WTC11 (cell line): ENCODE measurements at regions not wholly inside any gene's neighbourhood (a gene's known extent, or its start where the extent isn't known, plus 50 kb on each side); places are given as distances from the start of the nearest gene placed in this dataset.

Experiments used
- ATAC-seq: fragments of 200-7000 bp; cut with Tn5 transposase; 2 replicates; pipeline ENCODE4 v1.10.0; 2021; ENCODE audit warnings: mild to moderate bottlenecking, moderate library complexity
- CTCF ChIA-PET: fragments of 300-600 bp; sonication (Branson Sonifier 250); formaldehyde crosslinking; loops from one replicate; lab custom pipeline; 2021; ENCODE audit warnings: antibody characterized with exemption; lab: Charles Lee
- POLR2A ChIA-PET: fragments of 350-600 bp; sonication (Branson Sonifier 250); formaldehyde crosslinking; loops from one replicate; lab custom pipeline; 2021; ENCODE audit warnings: antibody characterized with exemption; lab: Charles Lee
- DNase-seq: peaks from one replicate; pipeline ENCODE4 v3.0.0; 2021; ENCODE audit warnings: low spot score
- H3K27ac Mint-ChIP-seq: 2 replicates; pipeline ENCODE4 v1.8.0; 2021; ENCODE audit warnings: mixed read lengths
- H3K27me3 Mint-ChIP-seq: 2 replicates; pipeline ENCODE4 v1.8.0; 2021; ENCODE audit warnings: low read depth, mild to moderate bottlenecking, moderate library complexity, mixed read lengths
- H3K36me3 Mint-ChIP-seq: 2 replicates; pipeline ENCODE4 v1.8.0; 2021; ENCODE audit warnings: mixed read lengths
- H3K4me1 Mint-ChIP-seq: 2 replicates; pipeline ENCODE4 v1.8.0; 2022; ENCODE audit warnings: mixed read lengths
- H3K4me3 Mint-ChIP-seq: 2 replicates; pipeline ENCODE4 v1.8.0; 2021; ENCODE audit warnings: mild to moderate bottlenecking, moderate library complexity, mixed read lengths
- H3K9me3 Mint-ChIP-seq: 2 replicates; pipeline ENCODE4 v1.8.0; 2021; ENCODE audit warnings: mixed read lengths
- ARID4B ChIP-seq: sonication (generic); formaldehyde crosslinking; IDR thresholded peaks from 2 replicates; pipeline ENCODE4 v1.8.0; 2023; ENCODE audit warnings: missing genetic modification reagents, mild to moderate bottlenecking, borderline replicate concordance
- CBFB ChIP-seq: sonication (generic); formaldehyde crosslinking; IDR thresholded peaks from 2 replicates; pipeline ENCODE4 v1.8.1; 2022; ENCODE audit warnings: mild to moderate bottlenecking, low read depth, missing genetic modification reagents
- JUN ChIP-seq: sonication (generic); formaldehyde crosslinking; IDR thresholded peaks from 2 replicates; pipeline ENCODE4 v1.8.0; 2023; ENCODE audit warnings: mild to moderate bottlenecking, missing genetic modification reagents
- MYBL2 ChIP-seq: sonication (generic); formaldehyde crosslinking; IDR thresholded peaks from 2 replicates; pipeline ENCODE4 v1.8.1; 2023; ENCODE audit warnings: mild to moderate bottlenecking, moderate library complexity, missing genetic modification reagents
- PRDM15 ChIP-seq: sonication (generic); formaldehyde crosslinking; IDR thresholded peaks from 2 replicates; pipeline ENCODE4 v1.8.0; 2022; ENCODE audit warnings: missing genetic modification reagents
- TP53 ChIP-seq: sonication (generic); formaldehyde crosslinking; IDR thresholded peaks from 2 replicates; pipeline ENCODE4 v1.8.1; 2023; ENCODE audit warnings: mild to moderate bottlenecking, missing genetic modification reagents
- ZNF232 ChIP-seq: sonication (generic); formaldehyde crosslinking; IDR thresholded peaks from 2 replicates; pipeline ENCODE4 v1.8.0; 2022; ENCODE audit warnings: mild to moderate bottlenecking, missing genetic modification reagents
- ZNF425 ChIP-seq: fragments of 250-450 bp; sonication (Bioruptor Pico); conservative IDR thresholded peaks from 2 replicates; pipeline ENCODE4 v1.9.0; 2021; ENCODE audit warnings: mild to moderate bottlenecking
- TF ChIP-seq, protein P1 (sequence below): sonication (generic); formaldehyde crosslinking; IDR thresholded peaks from 2 replicates; pipeline ENCODE4 v1.8.1; 2023; ENCODE audit warnings: mild to moderate bottlenecking, missing genetic modification reagents, moderate library complexity
- TF ChIP-seq, protein P2 (sequence below): sonication (generic); formaldehyde crosslinking; IDR thresholded peaks from 2 replicates; pipeline ENCODE4 v1.8.1; 2022; ENCODE audit warnings: mild to moderate bottlenecking, moderate library complexity, missing genetic modification reagents
- TF ChIP-seq, protein P3 (sequence below): sonication (generic); formaldehyde crosslinking; IDR thresholded peaks from 2 replicates; pipeline ENCODE4 v1.8.1; 2023; ENCODE audit warnings: mild to moderate bottlenecking, missing genetic modification reagents, borderline replicate concordance
- TF ChIP-seq, protein P4 (sequence below): sonication (generic); formaldehyde crosslinking; IDR thresholded peaks from 2 replicates; pipeline ENCODE4 v1.8.0; 2023; ENCODE audit warnings: mild to moderate bottlenecking, missing genetic modification reagents
- TF ChIP-seq, protein P5 (sequence below): fragments of 250-450 bp; sonication (Bioruptor Pico); IDR thresholded peaks from 2 replicates; pipeline ENCODE4 v1.9.0; 2021; ENCODE audit warnings: mild to moderate bottlenecking, borderline replicate concordance

- H3K4me3 Mint-ChIP-seq = no peak overlapping the region
- DNase-seq (no peak), ATAC-seq (no peak)
- H3K36me3 Mint-ChIP-seq = no peaks in the 10 kb centered on the region
- no peaks in the 10 kb centered on the region for H3K27me3 Mint-ChIP-seq
- H3K4me1 Mint-ChIP-seq = peaks cover 8% of the 10 kb centered on the region; the same call in 1 of the 2 replicates
- POLR2A ChIA-PET = no interaction called here
- no peak overlapping the region for H3K27ac Mint-ChIP-seq
- CTCF ChIA-PET = no interaction called here
- peaks cover 15% of the 10 kb centered on the region for H3K9me3 Mint-ChIP-seq
- TF ChIP-seq CBFB (CRISPR knock-in tag) = no peak
- TF ChIP-seq, protein P1, sequence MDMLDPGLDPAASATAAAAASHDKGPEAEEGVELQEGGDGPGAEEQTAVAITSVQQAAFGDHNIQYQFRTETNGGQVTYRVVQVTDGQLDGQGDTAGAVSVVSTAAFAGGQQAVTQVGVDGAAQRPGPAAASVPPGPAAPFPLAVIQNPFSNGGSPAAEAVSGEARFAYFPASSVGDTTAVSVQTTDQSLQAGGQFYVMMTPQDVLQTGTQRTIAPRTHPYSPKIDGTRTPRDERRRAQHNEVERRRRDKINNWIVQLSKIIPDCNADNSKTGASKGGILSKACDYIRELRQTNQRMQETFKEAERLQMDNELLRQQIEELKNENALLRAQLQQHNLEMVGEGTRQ (CRISPR knock-in tag) = no peak
- TF ChIP-seq, protein P2, sequence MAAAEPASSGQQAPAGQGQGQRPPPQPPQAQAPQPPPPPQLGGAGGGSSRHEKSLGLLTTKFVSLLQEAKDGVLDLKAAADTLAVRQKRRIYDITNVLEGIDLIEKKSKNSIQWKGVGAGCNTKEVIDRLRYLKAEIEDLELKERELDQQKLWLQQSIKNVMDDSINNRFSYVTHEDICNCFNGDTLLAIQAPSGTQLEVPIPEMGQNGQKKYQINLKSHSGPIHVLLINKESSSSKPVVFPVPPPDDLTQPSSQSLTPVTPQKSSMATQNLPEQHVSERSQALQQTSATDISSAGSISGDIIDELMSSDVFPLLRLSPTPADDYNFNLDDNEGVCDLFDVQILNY (CRISPR knock-in tag) = no peak
- no peak for TF ChIP-seq JUN (CRISPR knock-in tag)
- no peak for TF ChIP-seq TP53 (CRISPR knock-in tag)
- TF ChIP-seq, protein P3, sequence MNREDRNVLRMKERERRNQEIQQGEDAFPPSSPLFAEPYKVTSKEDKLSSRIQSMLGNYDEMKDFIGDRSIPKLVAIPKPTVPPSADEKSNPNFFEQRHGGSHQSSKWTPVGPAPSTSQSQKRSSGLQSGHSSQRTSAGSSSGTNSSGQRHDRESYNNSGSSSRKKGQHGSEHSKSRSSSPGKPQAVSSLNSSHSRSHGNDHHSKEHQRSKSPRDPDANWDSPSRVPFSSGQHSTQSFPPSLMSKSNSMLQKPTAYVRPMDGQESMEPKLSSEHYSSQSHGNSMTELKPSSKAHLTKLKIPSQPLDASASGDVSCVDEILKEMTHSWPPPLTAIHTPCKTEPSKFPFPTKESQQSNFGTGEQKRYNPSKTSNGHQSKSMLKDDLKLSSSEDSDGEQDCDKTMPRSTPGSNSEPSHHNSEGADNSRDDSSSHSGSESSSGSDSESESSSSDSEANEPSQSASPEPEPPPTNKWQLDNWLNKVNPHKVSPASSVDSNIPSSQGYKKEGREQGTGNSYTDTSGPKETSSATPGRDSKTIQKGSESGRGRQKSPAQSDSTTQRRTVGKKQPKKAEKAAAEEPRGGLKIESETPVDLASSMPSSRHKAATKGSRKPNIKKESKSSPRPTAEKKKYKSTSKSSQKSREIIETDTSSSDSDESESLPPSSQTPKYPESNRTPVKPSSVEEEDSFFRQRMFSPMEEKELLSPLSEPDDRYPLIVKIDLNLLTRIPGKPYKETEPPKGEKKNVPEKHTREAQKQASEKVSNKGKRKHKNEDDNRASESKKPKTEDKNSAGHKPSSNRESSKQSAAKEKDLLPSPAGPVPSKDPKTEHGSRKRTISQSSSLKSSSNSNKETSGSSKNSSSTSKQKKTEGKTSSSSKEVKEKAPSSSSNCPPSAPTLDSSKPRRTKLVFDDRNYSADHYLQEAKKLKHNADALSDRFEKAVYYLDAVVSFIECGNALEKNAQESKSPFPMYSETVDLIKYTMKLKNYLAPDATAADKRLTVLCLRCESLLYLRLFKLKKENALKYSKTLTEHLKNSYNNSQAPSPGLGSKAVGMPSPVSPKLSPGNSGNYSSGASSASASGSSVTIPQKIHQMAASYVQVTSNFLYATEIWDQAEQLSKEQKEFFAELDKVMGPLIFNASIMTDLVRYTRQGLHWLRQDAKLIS (CRISPR knock-in tag) = no peak
- TF ChIP-seq ARID4B = no peak
- TF ChIP-seq, protein P4, sequence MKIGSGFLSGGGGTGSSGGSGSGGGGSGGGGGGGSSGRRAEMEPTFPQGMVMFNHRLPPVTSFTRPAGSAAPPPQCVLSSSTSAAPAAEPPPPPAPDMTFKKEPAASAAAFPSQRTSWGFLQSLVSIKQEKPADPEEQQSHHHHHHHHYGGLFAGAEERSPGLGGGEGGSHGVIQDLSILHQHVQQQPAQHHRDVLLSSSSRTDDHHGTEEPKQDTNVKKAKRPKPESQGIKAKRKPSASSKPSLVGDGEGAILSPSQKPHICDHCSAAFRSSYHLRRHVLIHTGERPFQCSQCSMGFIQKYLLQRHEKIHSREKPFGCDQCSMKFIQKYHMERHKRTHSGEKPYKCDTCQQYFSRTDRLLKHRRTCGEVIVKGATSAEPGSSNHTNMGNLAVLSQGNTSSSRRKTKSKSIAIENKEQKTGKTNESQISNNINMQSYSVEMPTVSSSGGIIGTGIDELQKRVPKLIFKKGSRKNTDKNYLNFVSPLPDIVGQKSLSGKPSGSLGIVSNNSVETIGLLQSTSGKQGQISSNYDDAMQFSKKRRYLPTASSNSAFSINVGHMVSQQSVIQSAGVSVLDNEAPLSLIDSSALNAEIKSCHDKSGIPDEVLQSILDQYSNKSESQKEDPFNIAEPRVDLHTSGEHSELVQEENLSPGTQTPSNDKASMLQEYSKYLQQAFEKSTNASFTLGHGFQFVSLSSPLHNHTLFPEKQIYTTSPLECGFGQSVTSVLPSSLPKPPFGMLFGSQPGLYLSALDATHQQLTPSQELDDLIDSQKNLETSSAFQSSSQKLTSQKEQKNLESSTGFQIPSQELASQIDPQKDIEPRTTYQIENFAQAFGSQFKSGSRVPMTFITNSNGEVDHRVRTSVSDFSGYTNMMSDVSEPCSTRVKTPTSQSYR (CRISPR knock-in tag) = no peak
- no peak for TF ChIP-seq MYBL2 (CRISPR knock-in tag)
- TF ChIP-seq PRDM15 (CRISPR knock-in tag) = no peak
- TF ChIP-seq, protein P5, sequence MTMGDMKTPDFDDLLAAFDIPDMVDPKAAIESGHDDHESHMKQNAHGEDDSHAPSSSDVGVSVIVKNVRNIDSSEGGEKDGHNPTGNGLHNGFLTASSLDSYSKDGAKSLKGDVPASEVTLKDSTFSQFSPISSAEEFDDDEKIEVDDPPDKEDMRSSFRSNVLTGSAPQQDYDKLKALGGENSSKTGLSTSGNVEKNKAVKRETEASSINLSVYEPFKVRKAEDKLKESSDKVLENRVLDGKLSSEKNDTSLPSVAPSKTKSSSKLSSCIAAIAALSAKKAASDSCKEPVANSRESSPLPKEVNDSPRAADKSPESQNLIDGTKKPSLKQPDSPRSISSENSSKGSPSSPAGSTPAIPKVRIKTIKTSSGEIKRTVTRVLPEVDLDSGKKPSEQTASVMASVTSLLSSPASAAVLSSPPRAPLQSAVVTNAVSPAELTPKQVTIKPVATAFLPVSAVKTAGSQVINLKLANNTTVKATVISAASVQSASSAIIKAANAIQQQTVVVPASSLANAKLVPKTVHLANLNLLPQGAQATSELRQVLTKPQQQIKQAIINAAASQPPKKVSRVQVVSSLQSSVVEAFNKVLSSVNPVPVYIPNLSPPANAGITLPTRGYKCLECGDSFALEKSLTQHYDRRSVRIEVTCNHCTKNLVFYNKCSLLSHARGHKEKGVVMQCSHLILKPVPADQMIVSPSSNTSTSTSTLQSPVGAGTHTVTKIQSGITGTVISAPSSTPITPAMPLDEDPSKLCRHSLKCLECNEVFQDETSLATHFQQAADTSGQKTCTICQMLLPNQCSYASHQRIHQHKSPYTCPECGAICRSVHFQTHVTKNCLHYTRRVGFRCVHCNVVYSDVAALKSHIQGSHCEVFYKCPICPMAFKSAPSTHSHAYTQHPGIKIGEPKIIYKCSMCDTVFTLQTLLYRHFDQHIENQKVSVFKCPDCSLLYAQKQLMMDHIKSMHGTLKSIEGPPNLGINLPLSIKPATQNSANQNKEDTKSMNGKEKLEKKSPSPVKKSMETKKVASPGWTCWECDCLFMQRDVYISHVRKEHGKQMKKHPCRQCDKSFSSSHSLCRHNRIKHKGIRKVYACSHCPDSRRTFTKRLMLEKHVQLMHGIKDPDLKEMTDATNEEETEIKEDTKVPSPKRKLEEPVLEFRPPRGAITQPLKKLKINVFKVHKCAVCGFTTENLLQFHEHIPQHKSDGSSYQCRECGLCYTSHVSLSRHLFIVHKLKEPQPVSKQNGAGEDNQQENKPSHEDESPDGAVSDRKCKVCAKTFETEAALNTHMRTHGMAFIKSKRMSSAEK (CRISPR knock-in tag) = no peak
- TF ChIP-seq ZNF425 (CRISPR knock-in tag) = no peak
- TF ChIP-seq ZNF232 = no peak
These were observed 223.5 kb downstream of the RHOU start for GRCh38 chr1:228958741-228959140.
